ENCODE measurements at regions not wholly inside any gene's neighbourhood (a gene's known extent, or its start where the extent isn't known, plus 50 kb on each side); places are given as distances from the start of the nearest gene placed in this dataset.

DNA sequence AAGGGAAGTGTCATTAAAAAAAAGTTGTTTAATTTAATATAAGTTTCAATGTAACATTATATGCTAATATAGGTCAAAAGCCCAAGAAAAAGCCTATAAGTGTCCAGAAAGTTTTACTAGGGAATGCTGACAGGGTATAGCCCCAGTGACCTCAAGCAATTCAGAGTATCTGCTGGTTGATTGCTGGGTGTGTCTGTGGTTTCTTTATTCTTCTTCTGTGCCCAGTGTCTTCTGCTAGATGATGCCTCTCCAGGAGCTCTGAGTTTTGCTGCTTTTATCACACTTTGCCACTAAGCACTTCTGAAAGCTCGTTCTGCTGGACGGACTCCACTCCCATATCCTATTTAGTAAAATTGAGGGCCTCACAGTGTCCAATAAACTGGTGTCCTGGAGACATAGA lies 212.2 kb upstream of the NRG3 start:
- TF ChIP-seq FOXP2 (optimal IDR thresholded peaks at IDR 0.05; ENCODE audit: borderline replicate concordance, extremely low read depth, extremely low read length, insufficient read depth) (no peak), POLR2AphosphoS5 (IDR thresholded peaks at IDR 0.05; ENCODE audit: low read depth, low read length) (no peak), TAF1 (IDR thresholded peaks at IDR 0.05; ENCODE audit: borderline replicate concordance, insufficient read depth, low read length) (no peak), SIN3A (IDR thresholded peaks at IDR 0.05; ENCODE audit: borderline replicate concordance, insufficient read depth, low read length) (no peak)
- TF ChIP-seq, protein P1, sequence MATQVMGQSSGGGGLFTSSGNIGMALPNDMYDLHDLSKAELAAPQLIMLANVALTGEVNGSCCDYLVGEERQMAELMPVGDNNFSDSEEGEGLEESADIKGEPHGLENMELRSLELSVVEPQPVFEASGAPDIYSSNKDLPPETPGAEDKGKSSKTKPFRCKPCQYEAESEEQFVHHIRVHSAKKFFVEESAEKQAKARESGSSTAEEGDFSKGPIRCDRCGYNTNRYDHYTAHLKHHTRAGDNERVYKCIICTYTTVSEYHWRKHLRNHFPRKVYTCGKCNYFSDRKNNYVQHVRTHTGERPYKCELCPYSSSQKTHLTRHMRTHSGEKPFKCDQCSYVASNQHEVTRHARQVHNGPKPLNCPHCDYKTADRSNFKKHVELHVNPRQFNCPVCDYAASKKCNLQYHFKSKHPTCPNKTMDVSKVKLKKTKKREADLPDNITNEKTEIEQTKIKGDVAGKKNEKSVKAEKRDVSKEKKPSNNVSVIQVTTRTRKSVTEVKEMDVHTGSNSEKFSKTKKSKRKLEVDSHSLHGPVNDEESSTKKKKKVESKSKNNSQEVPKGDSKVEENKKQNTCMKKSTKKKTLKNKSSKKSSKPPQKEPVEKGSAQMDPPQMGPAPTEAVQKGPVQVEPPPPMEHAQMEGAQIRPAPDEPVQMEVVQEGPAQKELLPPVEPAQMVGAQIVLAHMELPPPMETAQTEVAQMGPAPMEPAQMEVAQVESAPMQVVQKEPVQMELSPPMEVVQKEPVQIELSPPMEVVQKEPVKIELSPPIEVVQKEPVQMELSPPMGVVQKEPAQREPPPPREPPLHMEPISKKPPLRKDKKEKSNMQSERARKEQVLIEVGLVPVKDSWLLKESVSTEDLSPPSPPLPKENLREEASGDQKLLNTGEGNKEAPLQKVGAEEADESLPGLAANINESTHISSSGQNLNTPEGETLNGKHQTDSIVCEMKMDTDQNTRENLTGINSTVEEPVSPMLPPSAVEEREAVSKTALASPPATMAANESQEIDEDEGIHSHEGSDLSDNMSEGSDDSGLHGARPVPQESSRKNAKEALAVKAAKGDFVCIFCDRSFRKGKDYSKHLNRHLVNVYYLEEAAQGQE (IDR thresholded peaks at IDR 0.05; ENCODE audit: insufficient read depth in 1 of 2, low read depth in 2 of 2, low read length in 2 of 2): no peak

DNA sequence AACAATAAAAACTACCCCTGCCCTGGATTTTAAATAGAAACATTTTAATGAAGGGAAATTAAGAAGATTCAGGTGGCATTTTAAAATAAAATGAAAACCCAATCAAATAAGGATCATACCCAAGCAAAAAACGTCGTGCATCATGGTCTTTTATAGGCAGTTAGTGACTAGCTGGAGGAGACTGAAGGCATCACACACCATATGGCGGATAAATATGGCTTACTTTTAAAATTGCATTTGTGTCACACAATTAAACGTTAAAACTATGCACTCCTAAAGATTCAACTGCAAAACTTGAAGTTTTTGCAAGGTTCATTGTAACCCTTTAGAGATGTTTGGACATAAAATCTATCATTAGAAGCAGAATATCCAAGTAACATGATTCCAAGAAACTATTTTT lies 200.1 kb upstream of the NRG3 start:
- no peak for TF ChIP-seq TAF1 (IDR thresholded peaks at IDR 0.05; ENCODE audit: borderline replicate concordance, insufficient read depth, low read length)
- no peak for TF ChIP-seq POLR2AphosphoS5 (IDR thresholded peaks at IDR 0.05; ENCODE audit: low read depth, low read length)
- no peak for TF ChIP-seq FOXP2 (optimal IDR thresholded peaks at IDR 0.05; ENCODE audit: borderline replicate concordance, extremely low read depth, extremely low read length, insufficient read depth)
- TF ChIP-seq SIN3A (IDR thresholded peaks at IDR 0.05; ENCODE audit: borderline replicate concordance, insufficient read depth, low read length): no peak
- TF ChIP-seq, protein P1 (IDR thresholded peaks at IDR 0.05; ENCODE audit: insufficient read depth in 1 of 2, low read depth in 2 of 2, low read length in 2 of 2): no peak

DNA sequence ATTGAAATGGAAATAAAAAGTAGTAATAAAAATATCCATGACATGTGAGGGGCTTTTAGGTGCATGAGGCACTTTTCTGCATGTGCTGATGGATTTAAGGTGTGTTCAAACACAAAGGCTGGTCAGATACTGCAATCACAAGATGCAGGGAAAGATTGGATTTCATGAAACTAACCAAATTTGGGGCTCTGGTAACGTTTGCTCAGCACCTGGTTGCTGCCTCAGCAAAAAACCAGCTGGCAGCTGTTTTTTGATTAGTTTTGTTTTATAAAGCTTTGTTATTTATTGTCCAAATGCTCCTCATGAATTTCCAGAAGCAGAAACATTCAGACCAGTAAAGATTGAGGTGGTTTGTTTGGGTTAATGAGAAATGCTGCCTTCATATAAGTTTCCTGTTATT lies 195.7 kb upstream of the NRG3 start:
- TF ChIP-seq TAF1 (IDR thresholded peaks at IDR 0.05; ENCODE audit: borderline replicate concordance, insufficient read depth, low read length) (no peak), POLR2AphosphoS5 (IDR thresholded peaks at IDR 0.05; ENCODE audit: low read depth, low read length) (no peak), SIN3A (IDR thresholded peaks at IDR 0.05; ENCODE audit: borderline replicate concordance, insufficient read depth, low read length) (no peak), FOXP2 (optimal IDR thresholded peaks at IDR 0.05; ENCODE audit: borderline replicate concordance, extremely low read depth, extremely low read length, insufficient read depth) (no peak)
- TF ChIP-seq, protein P1 (IDR thresholded peaks at IDR 0.05; ENCODE audit: insufficient read depth in 1 of 2, low read depth in 2 of 2, low read length in 2 of 2): no peak

DNA sequence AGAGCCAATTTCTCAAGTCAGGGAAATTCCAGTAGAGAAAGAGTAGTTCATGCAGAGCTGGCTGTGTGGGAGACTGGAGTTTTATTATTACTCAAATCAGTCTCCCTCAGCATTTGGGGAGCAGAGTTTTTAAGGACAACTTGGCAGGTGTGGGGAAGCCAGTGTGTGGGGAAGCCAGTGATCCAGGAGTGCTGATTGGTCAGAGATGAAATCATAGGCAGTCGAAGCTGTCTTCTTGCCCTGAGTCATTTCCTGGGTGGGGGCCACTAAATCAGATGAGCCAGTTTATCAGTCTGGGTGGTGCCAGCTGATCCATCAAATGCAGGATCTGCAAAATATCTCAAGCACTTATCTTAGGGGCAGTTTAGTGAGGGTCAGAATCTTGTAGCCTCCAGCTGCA lies 194.6 kb upstream of the NRG3 start:
- no peak for TF ChIP-seq FOXP2 (optimal IDR thresholded peaks at IDR 0.05; ENCODE audit: borderline replicate concordance, extremely low read depth, extremely low read length, insufficient read depth)
- TF ChIP-seq SIN3A (IDR thresholded peaks at IDR 0.05; ENCODE audit: borderline replicate concordance, insufficient read depth, low read length): no peak
- no peak for TF ChIP-seq POLR2AphosphoS5 (IDR thresholded peaks at IDR 0.05; ENCODE audit: low read depth, low read length)
- TF ChIP-seq, protein P1 (IDR thresholded peaks at IDR 0.05; ENCODE audit: insufficient read depth in 1 of 2, low read depth in 2 of 2, low read length in 2 of 2): no peak
- TF ChIP-seq TAF1 (IDR thresholded peaks at IDR 0.05; ENCODE audit: borderline replicate concordance, insufficient read depth, low read length): no peak

DNA sequence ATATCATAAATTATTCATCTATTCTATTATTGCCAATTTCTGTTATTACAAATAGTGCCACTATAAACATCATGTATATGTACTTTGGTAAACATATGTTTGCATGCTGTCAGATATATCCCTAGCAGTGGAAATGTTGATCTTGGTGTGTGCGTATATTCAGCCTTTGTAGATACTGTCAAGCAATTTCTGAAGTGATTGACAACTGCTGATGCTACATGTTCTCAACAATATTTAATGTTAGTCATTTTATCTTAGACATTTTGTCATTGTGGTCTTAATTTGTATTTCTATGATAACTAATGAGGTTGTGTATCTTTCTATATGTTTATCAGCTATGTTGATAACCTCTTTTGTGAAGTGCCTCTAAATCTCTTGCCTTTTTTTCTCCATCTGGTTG lies 186.5 kb upstream of the NRG3 start:
- TF ChIP-seq SIN3A (IDR thresholded peaks at IDR 0.05; ENCODE audit: borderline replicate concordance, insufficient read depth, low read length): no peak
- TF ChIP-seq, protein P1 (IDR thresholded peaks at IDR 0.05; ENCODE audit: insufficient read depth in 1 of 2, low read depth in 2 of 2, low read length in 2 of 2): no peak
- TF ChIP-seq TAF1 (IDR thresholded peaks at IDR 0.05; ENCODE audit: borderline replicate concordance, insufficient read depth, low read length): no peak
- TF ChIP-seq POLR2AphosphoS5 (IDR thresholded peaks at IDR 0.05; ENCODE audit: low read depth, low read length): no peak

All from PFSK-1 (cell line).